ENCODE measurements at regions not wholly inside any gene's neighbourhood (a gene's known extent, or its start where the extent isn't known, plus 50 kb on each side); places are given as distances from the start of the nearest gene placed in this dataset.

GRCh38 chr3:56974247-56974930 is 86.1 kb upstream of the SPATA12 start:
- no peaks in the 10 kb centered on the region for H3K4me1 ChIP-seq (ENCODE audit: control insufficient read depth, insufficient read depth, low read length)
- 80% methylated on average over 1 of the region's 9 CpGs for WGBS (ENCODE audit: insufficient coverage, low lambda C conversion rate)
- no peak for DNase-seq

DNA sequence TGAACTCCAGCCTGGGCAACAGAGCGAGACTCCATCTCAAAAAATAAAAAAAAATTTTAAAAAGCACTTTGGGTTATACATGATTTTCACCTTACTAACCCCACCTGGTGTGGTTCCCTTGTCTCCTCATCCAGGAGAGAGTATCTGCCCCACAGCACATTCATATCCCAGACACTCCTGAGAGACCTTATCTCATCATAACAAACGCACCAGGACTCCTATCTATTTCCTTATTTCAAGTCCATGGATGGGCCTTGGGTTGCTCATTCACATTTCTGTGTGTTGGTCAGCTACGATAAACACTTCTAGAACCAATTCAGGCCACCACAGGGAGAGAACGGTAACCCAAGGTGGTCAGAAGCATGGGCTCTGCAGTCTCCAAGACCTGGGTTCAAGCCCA is 88.6 kb upstream of the SPATA12 start:
- Histone ChIP-seq H3K27ac (ENCODE audit: low read length) (no peak overlapping the region), H3K36me3 (ENCODE audit: control insufficient read depth, insufficient read depth, low read length) (no peaks in the 10 kb centered on the region), H3K27me3 (ENCODE audit: control insufficient read depth, insufficient read depth, low read length) (no peaks in the 10 kb centered on the region), H3K4me1 (ENCODE audit: control insufficient read depth, insufficient read depth, low read length) (no peaks in the 10 kb centered on the region), H3K9me3 (ENCODE audit: control insufficient read depth, low read depth, low read length) (no peaks in the 10 kb centered on the region), H3K4me3 (ENCODE audit: low read length) (no peak overlapping the region)
- WGBS (ENCODE audit: insufficient coverage, low lambda C conversion rate), result no CpG with 5 or more reads among the region's 4 CpGs
- no peak for DNase-seq

More at GRCh38 chr3:56974247-56974930, 86.1 kb upstream of the SPATA12 start:
- Histone ChIP-seq H3K36me3 (ENCODE audit: control insufficient read depth, insufficient read depth, low read length) (no peaks in the 10 kb centered on the region), H3K27ac (ENCODE audit: low read length) (no peak overlapping the region), H3K27me3 (ENCODE audit: control insufficient read depth, insufficient read depth, low read length) (no peaks in the 10 kb centered on the region), H3K9me3 (ENCODE audit: control insufficient read depth, low read depth, low read length) (no peaks in the 10 kb centered on the region), H3K4me3 (ENCODE audit: low read length) (no peak overlapping the region)

DNA sequence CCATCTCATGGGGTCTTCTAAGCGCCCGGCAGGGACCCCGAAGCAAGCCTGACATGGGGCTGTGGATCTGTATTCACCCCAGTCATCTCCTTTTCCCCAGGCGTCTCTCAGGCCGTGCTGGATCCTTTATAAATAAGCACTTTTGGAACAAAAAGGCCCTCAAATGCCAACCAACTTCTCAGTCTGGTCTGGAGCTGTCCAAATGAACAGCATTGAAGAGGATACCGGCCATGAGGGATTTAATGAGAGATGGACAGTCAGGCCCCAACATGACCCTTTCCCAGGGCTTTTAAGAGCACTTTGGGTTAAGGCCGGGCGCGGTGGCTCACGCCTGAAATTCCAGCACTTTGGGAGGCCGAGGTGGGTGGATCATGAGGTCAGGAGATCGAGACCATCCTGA is 89.2 kb upstream of the SPATA12 start:
- Histone ChIP-seq H3K4me1 (ENCODE audit: control insufficient read depth, insufficient read depth, low read length) (no peaks in the 10 kb centered on the region), H3K4me3 (ENCODE audit: low read length) (no peak overlapping the region), H3K27me3 (ENCODE audit: control insufficient read depth, insufficient read depth, low read length) (no peaks in the 10 kb centered on the region), H3K27ac (ENCODE audit: low read length) (no peak overlapping the region), H3K36me3 (ENCODE audit: control insufficient read depth, insufficient read depth, low read length) (no peaks in the 10 kb centered on the region), H3K9me3 (ENCODE audit: control insufficient read depth, low read depth, low read length) (no peaks in the 10 kb centered on the region)
- WGBS (ENCODE audit: insufficient coverage, low lambda C conversion rate), result 100% methylated on average over 1 of the region's 12 CpGs
- no peak for DNase-seq

DNA sequence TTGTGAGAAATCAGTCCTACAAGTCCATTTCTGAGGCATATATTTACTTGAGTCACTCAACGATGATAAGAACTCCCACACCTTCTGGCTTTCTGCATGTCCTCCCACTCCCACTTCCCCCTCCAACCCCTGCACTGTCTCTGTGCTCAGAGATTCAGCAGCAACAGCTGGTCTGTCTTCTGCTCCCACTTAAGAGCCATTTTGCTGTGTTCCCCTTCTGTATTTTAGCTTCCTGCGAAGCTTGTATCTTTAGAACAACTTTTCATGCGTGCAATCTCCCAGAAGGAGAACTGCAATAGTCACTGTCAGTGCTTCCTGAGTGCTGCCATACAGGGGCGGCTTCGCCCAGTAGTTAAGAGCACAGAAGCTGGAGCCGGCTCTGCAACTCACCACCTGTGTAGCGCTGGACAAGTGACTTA is 90.0 kb upstream of the SPATA12 start:
- Histone ChIP-seq H3K4me3 (ENCODE audit: low read length) (no peak overlapping the region), H3K36me3 (ENCODE audit: control insufficient read depth, insufficient read depth, low read length) (no peaks in the 10 kb centered on the region), H3K9me3 (ENCODE audit: control insufficient read depth, low read depth, low read length) (no peaks in the 10 kb centered on the region), H3K4me1 (ENCODE audit: control insufficient read depth, insufficient read depth, low read length) (no peaks in the 10 kb centered on the region), H3K27ac (ENCODE audit: low read length) (no peak overlapping the region), H3K27me3 (ENCODE audit: control insufficient read depth, insufficient read depth, low read length) (no peaks in the 10 kb centered on the region)
- DNase-seq, result no peak
- no CpG with 5 or more reads among the region's 7 CpGs for WGBS (ENCODE audit: insufficient coverage, low lambda C conversion rate)

- H3K27me3 ChIP-seq (ENCODE audit: control insufficient read depth, insufficient read depth, low read length), result no peaks in the 10 kb centered on the region
- H3K27ac ChIP-seq (ENCODE audit: low read length), result no peak overlapping the region
- 100% methylated on average over 1 of the region's 1 CpG for WGBS (ENCODE audit: insufficient coverage, low lambda C conversion rate)
- no peak overlapping the region for H3K4me3 ChIP-seq (ENCODE audit: low read length)
- no peaks in the 10 kb centered on the region for H3K9me3 ChIP-seq (ENCODE audit: control insufficient read depth, low read depth, low read length)
- no peaks in the 10 kb centered on the region for H3K4me1 ChIP-seq (ENCODE audit: control insufficient read depth, insufficient read depth, low read length)
- DNase-seq, result no peak
- H3K36me3 ChIP-seq (ENCODE audit: control insufficient read depth, insufficient read depth, low read length), result no peaks in the 10 kb centered on the region
These were observed 90.6 kb upstream of the SPATA12 start for GRCh38 chr3:56969851-56970250.

GRCh38 chr3:56966509-56966908 is 94.0 kb upstream of the SPATA12 start:
- no peak for DNase-seq
- Histone ChIP-seq H3K27me3 (ENCODE audit: control insufficient read depth, insufficient read depth, low read length) (no peaks in the 10 kb centered on the region), H3K4me3 (ENCODE audit: low read length) (no peak overlapping the region), H3K36me3 (ENCODE audit: control insufficient read depth, insufficient read depth, low read length) (no peaks in the 10 kb centered on the region), H3K9me3 (ENCODE audit: control insufficient read depth, low read depth, low read length) (no peaks in the 10 kb centered on the region), H3K27ac (ENCODE audit: low read length) (no peak overlapping the region), H3K4me1 (ENCODE audit: control insufficient read depth, insufficient read depth, low read length) (no peaks in the 10 kb centered on the region)

DNA sequence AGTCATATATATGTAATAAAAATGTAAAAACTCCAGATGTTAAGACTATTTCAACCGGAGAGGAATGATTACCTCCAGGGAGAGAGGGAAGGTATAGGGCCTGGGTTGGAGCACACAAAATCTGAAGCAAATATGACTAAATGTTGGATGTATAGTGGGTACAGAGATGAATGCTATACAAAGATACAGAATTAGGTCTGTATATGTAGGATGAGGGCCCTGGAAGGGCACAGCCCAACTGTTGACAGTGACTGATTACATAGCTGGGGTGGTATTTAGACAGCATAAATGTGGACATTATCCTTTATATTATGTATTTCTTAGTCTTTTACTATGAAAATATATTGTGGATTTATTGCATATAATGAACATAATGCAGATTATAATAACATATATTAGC is 94.4 kb upstream of the SPATA12 start:
- Histone ChIP-seq H3K27me3 (ENCODE audit: control insufficient read depth, insufficient read depth, low read length) (no peaks in the 10 kb centered on the region), H3K27ac (ENCODE audit: low read length) (no peak overlapping the region), H3K4me1 (ENCODE audit: control insufficient read depth, insufficient read depth, low read length) (no peaks in the 10 kb centered on the region), H3K4me3 (ENCODE audit: low read length) (no peak overlapping the region), H3K36me3 (ENCODE audit: control insufficient read depth, insufficient read depth, low read length) (no peaks in the 10 kb centered on the region), H3K9me3 (ENCODE audit: control insufficient read depth, low read depth, low read length) (no peaks in the 10 kb centered on the region)
- WGBS (ENCODE audit: insufficient coverage, low lambda C conversion rate), result no CpG with 5 or more reads among the region's 1 CpG
- no peak for DNase-seq

GRCh38 chr3:56962922-56963321 is 97.5 kb upstream of the SPATA12 start:
- no CpG with 5 or more reads among the region's 2 CpGs for WGBS (ENCODE audit: insufficient coverage, low lambda C conversion rate)

DNA sequence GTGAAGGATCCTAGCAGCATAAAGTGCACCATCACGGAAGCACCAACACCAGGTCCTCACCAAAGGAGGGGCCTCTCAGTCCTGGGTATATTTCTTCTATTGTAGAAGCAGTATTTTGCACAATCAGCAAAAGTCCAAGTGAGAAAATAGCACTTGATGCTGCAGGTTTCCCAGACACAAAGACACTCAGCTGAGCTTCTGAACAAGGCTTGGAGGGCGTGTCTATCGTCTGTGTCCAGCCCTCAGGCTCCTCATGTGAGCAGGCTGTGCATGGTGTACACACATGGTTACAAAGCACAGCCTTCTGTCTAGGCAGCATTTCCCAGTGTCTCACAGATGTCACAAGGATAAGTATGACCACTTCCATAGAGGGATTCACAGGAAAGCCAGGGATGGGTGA is 98.3 kb upstream of the SPATA12 start:
- Histone ChIP-seq H3K4me3 (ENCODE audit: low read length) (no peak overlapping the region), H3K36me3 (ENCODE audit: control insufficient read depth, insufficient read depth, low read length) (no peaks in the 10 kb centered on the region), H3K9me3 (ENCODE audit: control insufficient read depth, low read depth, low read length) (no peaks in the 10 kb centered on the region), H3K4me1 (ENCODE audit: control insufficient read depth, insufficient read depth, low read length) (no peaks in the 10 kb centered on the region), H3K27ac (ENCODE audit: low read length) (no peak overlapping the region), H3K27me3 (ENCODE audit: control insufficient read depth, insufficient read depth, low read length) (no peaks in the 10 kb centered on the region)
- no peak for DNase-seq
- WGBS (ENCODE audit: insufficient coverage, low lambda C conversion rate), result no CpG with 5 or more reads among the region's 3 CpGs

More at GRCh38 chr3:56962922-56963321, 97.5 kb upstream of the SPATA12 start:
- Histone ChIP-seq H3K4me3 (ENCODE audit: low read length) (no peak overlapping the region), H3K27ac (ENCODE audit: low read length) (no peak overlapping the region), H3K36me3 (ENCODE audit: control insufficient read depth, insufficient read depth, low read length) (no peaks in the 10 kb centered on the region), H3K4me1 (ENCODE audit: control insufficient read depth, insufficient read depth, low read length) (no peaks in the 10 kb centered on the region), H3K27me3 (ENCODE audit: control insufficient read depth, insufficient read depth, low read length) (no peaks in the 10 kb centered on the region), H3K9me3 (ENCODE audit: control insufficient read depth, low read depth, low read length) (no peaks in the 10 kb centered on the region)
- DNase-seq, result no peak

DNA sequence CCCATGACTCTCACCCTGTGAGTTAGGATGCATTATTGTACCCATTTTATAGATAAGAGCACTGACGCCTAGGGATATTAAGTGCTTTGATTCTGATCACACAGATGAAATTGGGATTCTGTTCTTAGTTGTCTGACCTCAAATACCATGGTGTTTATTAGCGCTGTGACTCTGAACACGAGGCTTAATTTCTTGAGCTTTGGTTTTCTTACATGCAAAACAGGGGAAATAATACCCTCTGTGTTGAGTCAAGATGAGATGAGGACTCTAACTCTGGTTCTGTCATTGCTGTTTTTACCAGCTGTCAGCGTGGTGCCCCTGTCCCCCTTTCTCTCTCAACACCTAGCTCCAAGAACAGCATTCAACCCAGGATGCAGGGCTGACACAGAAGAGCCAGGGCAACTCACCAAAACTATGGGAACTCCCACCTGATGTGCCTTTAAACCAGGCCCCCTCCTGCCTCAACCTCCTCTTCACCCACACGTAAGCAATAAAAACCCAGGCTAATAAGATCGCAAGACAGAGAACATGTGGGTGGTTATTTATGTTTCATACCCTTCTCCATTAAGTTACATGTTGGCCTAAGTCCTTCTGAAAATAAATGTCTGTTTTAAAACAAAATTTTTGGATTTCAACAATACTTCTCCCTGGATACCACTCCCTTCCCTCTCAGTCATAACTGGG is 100.1 kb upstream of the SPATA12 start:
- Histone ChIP-seq H3K27me3 (ENCODE audit: control insufficient read depth, insufficient read depth, low read length) (no peaks in the 10 kb centered on the region), H3K36me3 (ENCODE audit: control insufficient read depth, insufficient read depth, low read length) (no peaks in the 10 kb centered on the region), H3K4me1 (ENCODE audit: control insufficient read depth, insufficient read depth, low read length) (no peaks in the 10 kb centered on the region), H3K9me3 (ENCODE audit: control insufficient read depth, low read depth, low read length) (no peaks in the 10 kb centered on the region), H3K27ac (ENCODE audit: low read length) (no peak overlapping the region), H3K4me3 (ENCODE audit: low read length) (no peak overlapping the region)
- DNase-seq, result no peak
- no CpG with 5 or more reads among the region's 6 CpGs for WGBS (ENCODE audit: insufficient coverage, low lambda C conversion rate)

GRCh38 chr3:56958879-56959278 is 101.6 kb upstream of the SPATA12 start:
- no peaks in the 10 kb centered on the region for H3K36me3 ChIP-seq (ENCODE audit: control insufficient read depth, insufficient read depth, low read length)
- no peaks in the 10 kb centered on the region for H3K4me1 ChIP-seq (ENCODE audit: control insufficient read depth, insufficient read depth, low read length)
- no peaks in the 10 kb centered on the region for H3K27me3 ChIP-seq (ENCODE audit: control insufficient read depth, insufficient read depth, low read length)
- DNase-seq, result no peak
- H3K27ac ChIP-seq (ENCODE audit: low read length), result no peak overlapping the region
- no peaks in the 10 kb centered on the region for H3K9me3 ChIP-seq (ENCODE audit: control insufficient read depth, low read depth, low read length)
- H3K4me3 ChIP-seq (ENCODE audit: low read length), result no peak overlapping the region
- 83% methylated on average over 1 of the region's 2 CpGs for WGBS (ENCODE audit: insufficient coverage, low lambda C conversion rate)

Measured in large intestine (tissue), 3 donors.